H9 (cell line): ENCODE measurements at regions not wholly inside any gene's neighbourhood (a gene's known extent, or its start where the extent isn't known, plus 50 kb on each side); places are given as distances from the start of the nearest gene placed in this dataset.

Source experiments
- DNase-seq: peaks from one replicate; pipeline ENCODE4 v3.0.0-alpha.2; 2017
- H2AFZ ChIP-seq: one replicate; pipeline ENCODE4 v1.6.1; 2013; ENCODE audit warnings: mild to moderate bottlenecking, low read length, control low read depth, moderate library complexity
- H2AK5ac ChIP-seq: 2 replicates; pipeline ENCODE4 v1.6.1; 2013; ENCODE audit warnings: low read length, control low read depth, mixed read lengths; ENCODE audit not compliant: insufficient read length
- H2BK120ac ChIP-seq: one replicate; pipeline ENCODE4 v1.6.1; 2013; ENCODE audit warnings: low read depth, mild to moderate bottlenecking, low read length, control low read depth, inconsistent platforms; ENCODE audit not compliant: poor library complexity, severe bottlenecking
- H2BK12ac ChIP-seq: 2 replicates; pipeline ENCODE4 v1.6.1; 2013; ENCODE audit warnings: low read length, control low read depth, mixed read lengths, low read depth; ENCODE audit not compliant: insufficient read length
- H2BK15ac ChIP-seq: 2 replicates; pipeline ENCODE4 v1.6.1; 2013; ENCODE audit warnings: low read depth, low read length, control low read depth
- H2BK20ac ChIP-seq: one replicate; pipeline ENCODE4 v1.6.1; 2013; ENCODE audit warnings: low read depth, mild to moderate bottlenecking, low read length, control low read depth, inconsistent platforms; ENCODE audit not compliant: poor library complexity, severe bottlenecking
- H2BK5ac ChIP-seq: 2 replicates; pipeline ENCODE4 v1.6.1; 2013; ENCODE audit warnings: low read length, control low read depth, mixed read lengths; ENCODE audit not compliant: insufficient read length
- H3K14ac ChIP-seq: 2 replicates; pipeline ENCODE4 v1.6.1; 2013; ENCODE audit warnings: low read length, control low read depth; ENCODE audit not compliant: insufficient read depth
- H3K18ac ChIP-seq: 2 replicates; pipeline ENCODE4 v1.6.1; 2013; ENCODE audit warnings: low read depth, mild to moderate bottlenecking, mixed read lengths, low read length, control low read depth; ENCODE audit not compliant: insufficient read length
- H3K23ac ChIP-seq: 2 replicates; pipeline ENCODE4 v1.6.1; 2013; ENCODE audit warnings: low read length, control low read depth, mixed read lengths, low read depth; ENCODE audit not compliant: insufficient read length
- H3K23me2 ChIP-seq: 2 replicates; pipeline ENCODE4 v1.6.1; 2013; ENCODE audit warnings: low read depth, mild to moderate bottlenecking, mixed read lengths, low read length, control low read depth; ENCODE audit not compliant: insufficient read length, poor library complexity, severe bottlenecking
- H3K27ac ChIP-seq: 2 replicates; pipeline ENCODE4 v1.5.1; 2013; ENCODE audit warnings: low read length, control low read depth, mixed read lengths, low read depth; ENCODE audit not compliant: insufficient read length
- H3K27me3 ChIP-seq: 2 replicates; pipeline ENCODE4 v1.6.1; 2013; ENCODE audit warnings: low read length, control low read depth, inconsistent platforms; ENCODE audit not compliant: insufficient read depth
- H3K4ac ChIP-seq: 2 replicates; pipeline ENCODE4 v1.6.1; 2013; ENCODE audit warnings: low read depth, mild to moderate bottlenecking, control low read depth, inconsistent platforms, low read length, moderate library complexity
- H3K4me1 ChIP-seq: 2 replicates; pipeline ENCODE4 v1.6.1; 2013; ENCODE audit warnings: low read length, control low read depth, inconsistent platforms; ENCODE audit not compliant: insufficient read depth
- H3K4me2 ChIP-seq: 2 replicates; pipeline ENCODE4 v1.6.1; 2013; ENCODE audit warnings: low read length, control low read depth, mixed read lengths; ENCODE audit not compliant: insufficient read length, insufficient read depth
- H3K56ac ChIP-seq: 2 replicates; pipeline ENCODE4 v1.6.1; 2013; ENCODE audit warnings: low read depth, mild to moderate bottlenecking, mixed read lengths, low read length, control low read depth; ENCODE audit not compliant: insufficient read length
- H3K79me1 ChIP-seq: 2 replicates; pipeline ENCODE4 v1.6.1; 2013; ENCODE audit warnings: low read depth, mild to moderate bottlenecking, moderate library complexity, low read length, control low read depth, inconsistent platforms; ENCODE audit not compliant: insufficient read depth, poor library complexity, severe bottlenecking
- H3K79me2 ChIP-seq: 2 replicates; pipeline ENCODE4 v1.6.1; 2013; ENCODE audit warnings: low read length, control low read depth, inconsistent platforms; ENCODE audit not compliant: insufficient read depth
- H3K9ac ChIP-seq: 2 replicates; pipeline ENCODE4 v1.6.1; 2013; ENCODE audit warnings: low read length, control low read depth, mixed read lengths; ENCODE audit not compliant: insufficient read length; ENCODE audit errors: extremely low read depth
- H3K9me3 ChIP-seq: one replicate; pipeline ENCODE4 v1.6.1; 2013; ENCODE audit warnings: low read depth, low read length, inconsistent platforms; ENCODE audit not compliant: control insufficient read depth
- H3T11ph ChIP-seq: one replicate; pipeline ENCODE4 v1.6.1; 2013; ENCODE audit warnings: mild to moderate bottlenecking, low read length, control low read depth, inconsistent platforms
- H4K20me1 ChIP-seq: one replicate; pipeline ENCODE4 v1.6.1; 2013; ENCODE audit not compliant: control insufficient read depth, insufficient read length, insufficient read depth
- H4K5ac ChIP-seq: 2 replicates; pipeline ENCODE4 v1.6.1; 2013; ENCODE audit warnings: low read depth, mild to moderate bottlenecking, mixed read lengths, low read length, control low read depth; ENCODE audit not compliant: insufficient read length
- H4K8ac ChIP-seq: replicated peaks from 2 replicates; pipeline ENCODE4 v1.6.1; 2013; ENCODE audit warnings: low read length, control low read depth, mixed read lengths, low read depth; ENCODE audit not compliant: insufficient read length
- H4K91ac ChIP-seq: 2 replicates; pipeline ENCODE4 v1.6.1; 2013; ENCODE audit warnings: low read depth, mild to moderate bottlenecking, moderate library complexity, mixed read lengths, low read length, control low read depth; ENCODE audit not compliant: insufficient read length
- H3K27ac Mint-ChIP-seq, 3 experiments: 2 replicates in 2 of 3; 3 replicates in 1 of 3; pipeline ENCODE4 v1.8.0; 2020 to 2021; ENCODE audit warnings: mixed read lengths in 3 of 3, mild to moderate bottlenecking in 1 of 3, moderate library complexity in 1 of 3
- H3K27me3 Mint-ChIP-seq: 2 replicates; pipeline ENCODE4 v1.8.0; 2021; ENCODE audit warnings: low read depth, mild to moderate bottlenecking, moderate library complexity, mixed read lengths
- H3K36me3 Mint-ChIP-seq, 3 experiments: 2 replicates in 2 of 3; 3 replicates in 1 of 3; pipeline ENCODE4 v1.8.0; 2020 to 2021; ENCODE audit warnings: low read depth in 3 of 3, mixed read lengths in 3 of 3; ENCODE audit not compliant: insufficient read depth in 1 of 3
- H3K4me1 Mint-ChIP-seq, 2 experiments: 2 replicates each; pipeline ENCODE4 v1.8.0; 2020; ENCODE audit warnings: mixed read lengths in 2 of 2
- H3K4me3 Mint-ChIP-seq, 2 experiments: 2 replicates in 1 of 2; 3 replicates in 1 of 2; pipeline ENCODE4 v1.8.0; 2020 to 2021; ENCODE audit warnings: mild to moderate bottlenecking in 2 of 2, mixed read lengths in 2 of 2, moderate library complexity in 1 of 2
- H3K9me3 Mint-ChIP-seq, 2 experiments: 2 replicates in 1 of 2; 3 replicates in 1 of 2; pipeline ENCODE4 v1.8.0; 2020; ENCODE audit warnings: mild to moderate bottlenecking in 2 of 2, mixed read lengths in 2 of 2, moderate library complexity in 1 of 2
- WGBS: extraction: QIAGEN DNeasy Blood & Tissue Kit; methylation state at CpG from one replicate; pipeline ENCODE4 v1.1.7; 2013; ENCODE audit warnings: missing lambda C conversion rate, low lambda C conversion rate, mixed read lengths; ENCODE audit not compliant: insufficient read length; ENCODE audit errors: extremely low coverage; 5-methylcytosine and 5-hydroxymethylcytosine counted together
- TF ChIP-seq, protein P1 (sequence below): fragments of 200-600 bp; sonication (generic); conservative IDR thresholded peaks from 3 replicates; pipeline ENCODE4 v1.8.0; 2021; ENCODE audit warnings: antibody characterized with exemption, mild to moderate bottlenecking

DNA sequence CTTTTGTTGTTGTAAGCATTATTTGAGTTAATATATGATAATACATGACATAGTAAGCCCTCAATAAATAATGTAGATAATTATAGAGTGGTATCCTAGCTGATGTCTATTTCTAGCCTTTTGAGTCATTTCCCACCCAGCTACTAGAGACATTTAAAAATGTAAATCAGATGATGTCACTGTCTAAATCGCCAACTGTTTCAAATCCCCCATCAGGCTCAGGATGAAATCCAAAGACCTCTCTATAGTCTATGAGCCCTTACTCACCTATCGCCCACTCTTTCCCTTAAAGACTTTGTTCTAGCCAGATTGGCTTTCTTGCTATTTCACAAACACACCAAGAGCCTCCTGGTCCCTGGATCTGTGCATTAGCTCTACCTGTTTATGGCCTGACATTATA, 135.4 kb upstream of the PLET1 start:
- H3K36me3 Mint-ChIP-seq, result no peaks in the 10 kb centered on the region
- Histone ChIP-seq H3K4ac (no peak overlapping the region), H3K14ac (no peak overlapping the region), H3K18ac (no peak overlapping the region), H3K4me2 (no peak overlapping the region), H3K9me3 (no peaks in the 10 kb centered on the region), H3K23ac (no peak overlapping the region), H3K4me1 (no peaks in the 10 kb centered on the region), H3K79me1 (no peaks in the 10 kb centered on the region), H2BK12ac (no peak overlapping the region), H3K27ac (no peak overlapping the region), H3K56ac (no peak overlapping the region), H3K27me3 (no peaks in the 10 kb centered on the region), H2BK15ac (no peak overlapping the region), H4K8ac (no peak overlapping the region), H3K23me2 (no peaks in the 10 kb centered on the region), H2AK5ac (no peak overlapping the region), H3K9ac (no peak overlapping the region), H3T11ph (no peak overlapping the region), H2BK20ac (no peak overlapping the region), H3K79me2 (no peaks in the 10 kb centered on the region), H2BK5ac (no peak overlapping the region), H4K5ac (no peak overlapping the region), H2AFZ (no peak overlapping the region), H4K91ac (no peak overlapping the region), H2BK120ac (no peak overlapping the region), H4K20me1 (no peaks in the 10 kb centered on the region)
- TF ChIP-seq, protein P1, sequence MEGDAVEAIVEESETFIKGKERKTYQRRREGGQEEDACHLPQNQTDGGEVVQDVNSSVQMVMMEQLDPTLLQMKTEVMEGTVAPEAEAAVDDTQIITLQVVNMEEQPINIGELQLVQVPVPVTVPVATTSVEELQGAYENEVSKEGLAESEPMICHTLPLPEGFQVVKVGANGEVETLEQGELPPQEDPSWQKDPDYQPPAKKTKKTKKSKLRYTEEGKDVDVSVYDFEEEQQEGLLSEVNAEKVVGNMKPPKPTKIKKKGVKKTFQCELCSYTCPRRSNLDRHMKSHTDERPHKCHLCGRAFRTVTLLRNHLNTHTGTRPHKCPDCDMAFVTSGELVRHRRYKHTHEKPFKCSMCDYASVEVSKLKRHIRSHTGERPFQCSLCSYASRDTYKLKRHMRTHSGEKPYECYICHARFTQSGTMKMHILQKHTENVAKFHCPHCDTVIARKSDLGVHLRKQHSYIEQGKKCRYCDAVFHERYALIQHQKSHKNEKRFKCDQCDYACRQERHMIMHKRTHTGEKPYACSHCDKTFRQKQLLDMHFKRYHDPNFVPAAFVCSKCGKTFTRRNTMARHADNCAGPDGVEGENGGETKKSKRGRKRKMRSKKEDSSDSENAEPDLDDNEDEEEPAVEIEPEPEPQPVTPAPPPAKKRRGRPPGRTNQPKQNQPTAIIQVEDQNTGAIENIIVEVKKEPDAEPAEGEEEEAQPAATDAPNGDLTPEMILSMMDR, result no peak
- no peak overlapping the region for H3K4me3 Mint-ChIP-seq
- H3K9me3 Mint-ChIP-seq, result no peaks in the 10 kb centered on the region
- no CpG with 5 or more reads among the region's 2 CpGs for WGBS
- DNase-seq, result no peak
- H3K27me3 Mint-ChIP-seq, result peaks cover 7% of the 10 kb centered on the region
- H3K27ac Mint-ChIP-seq, result no peak overlapping the region
- no peaks in the 10 kb centered on the region for H3K4me1 Mint-ChIP-seq
